Osteocyte (in vitro differentiated cells): ENCODE measurements at regions not wholly inside any gene's neighbourhood (a gene's known extent, or its start where the extent isn't known, plus 50 kb on each side); places are given as distances from the start of the nearest gene placed in this dataset.

ENCODE experiments used
- DNase-seq: peaks from one replicate; pipeline ENCODE4 v3.0.0; 2021; ENCODE audit warnings: mixed read lengths; ENCODE audit not compliant: unreplicated experiment; ENCODE audit errors: extremely low spot score
- H3K27ac Mint-ChIP-seq: one replicate; pipeline ENCODE4 v1.8.0; 2021; ENCODE audit warnings: mild to moderate bottlenecking, mixed read lengths; ENCODE audit not compliant: unreplicated experiment
- H3K27me3 Mint-ChIP-seq: one replicate; pipeline ENCODE4 v1.8.0; 2021; ENCODE audit warnings: mixed read lengths; ENCODE audit not compliant: unreplicated experiment
- H3K36me3 Mint-ChIP-seq: one replicate; pipeline ENCODE4 v1.8.0; 2021; ENCODE audit warnings: mixed read lengths; ENCODE audit not compliant: unreplicated experiment
- H3K4me1 Mint-ChIP-seq: one replicate; pipeline ENCODE4 v1.8.0; 2021; ENCODE audit warnings: mixed read lengths; ENCODE audit not compliant: unreplicated experiment
- H3K4me3 Mint-ChIP-seq: one replicate; pipeline ENCODE4 v1.8.0; 2021; ENCODE audit warnings: mild to moderate bottlenecking, moderate library complexity, mixed read lengths; ENCODE audit not compliant: unreplicated experiment
- H3K9me3 Mint-ChIP-seq: one replicate; pipeline ENCODE4 v1.8.0; 2021; ENCODE audit warnings: mixed read lengths; ENCODE audit not compliant: unreplicated experiment
- CTCF ChIP-seq: fragments of 200-600 bp; sonication (generic); IDR thresholded peaks from 2 replicates; pipeline ENCODE4 v1.5.0; 2021; ENCODE audit warnings: antibody characterized with exemption, mild to moderate bottlenecking, moderate library complexity

- H3K27me3 Mint-ChIP-seq = no peaks in the 10 kb centered on the region
- H3K27ac Mint-ChIP-seq = peak overlapping the region; percentile 87
- no peak for TF ChIP-seq CTCF
- peak overlapping the region; percentile 24 for H3K4me3 Mint-ChIP-seq
- no peaks in the 10 kb centered on the region for H3K36me3 Mint-ChIP-seq
- peaks cover 28% of the 10 kb centered on the region for H3K4me1 Mint-ChIP-seq
- no peak for DNase-seq
- no peaks in the 10 kb centered on the region for H3K9me3 Mint-ChIP-seq
These were observed 161.0 kb downstream of the SKIDA1 start for GRCh38 chr10:21364196-21365114.

- no peak for DNase-seq
- Mint-ChIP-seq H3K36me3 (no peaks in the 10 kb centered on the region), H3K27me3 (no peaks in the 10 kb centered on the region), H3K4me1 (peaks cover 28% of the 10 kb centered on the region), H3K4me3 (no peak overlapping the region), H3K27ac (peak overlapping the region; percentile 87), H3K9me3 (no peaks in the 10 kb centered on the region)
- no peak for TF ChIP-seq CTCF
These were observed 161.8 kb downstream of the SKIDA1 start for GRCh38 chr10:21363731-21364104.

GRCh38 chr10:21363092-21363730 is 162.3 kb downstream of the SKIDA1 start:
- H3K4me3 Mint-ChIP-seq = no peak overlapping the region

DNA sequence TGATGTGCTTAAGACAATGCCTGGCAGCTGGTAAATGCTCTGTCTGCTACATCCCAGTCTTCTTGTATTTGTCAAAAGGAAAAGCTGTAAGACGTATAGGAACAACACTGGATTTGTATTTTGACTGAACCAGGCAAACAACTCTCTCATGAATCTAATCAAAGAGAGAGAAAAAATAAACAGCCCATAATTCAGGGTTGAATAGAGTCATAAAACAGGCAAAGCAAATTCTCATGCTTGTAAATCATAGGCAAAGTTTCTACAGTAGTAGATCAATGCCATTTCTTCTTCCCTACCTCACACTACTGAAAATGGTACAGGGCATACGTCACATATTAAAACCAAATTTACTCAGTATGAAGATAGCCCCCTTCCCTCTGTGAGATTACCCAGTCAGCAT is 166.3 kb downstream of the SKIDA1 start:
- H3K9me3 Mint-ChIP-seq = no peaks in the 10 kb centered on the region
- H3K4me3 Mint-ChIP-seq = no peak overlapping the region
- TF ChIP-seq CTCF = no peak
- no peak for DNase-seq
- H3K36me3 Mint-ChIP-seq = no peaks in the 10 kb centered on the region
- no peak overlapping the region for H3K27ac Mint-ChIP-seq
- H3K4me1 Mint-ChIP-seq = peaks cover 20% of the 10 kb centered on the region
- H3K27me3 Mint-ChIP-seq = no peaks in the 10 kb centered on the region

More at GRCh38 chr10:21363092-21363730, 162.3 kb downstream of the SKIDA1 start:
- TF ChIP-seq CTCF = no peak
- Mint-ChIP-seq H3K27ac (peak overlapping the region; percentile 87), H3K9me3 (no peaks in the 10 kb centered on the region), H3K27me3 (no peaks in the 10 kb centered on the region), H3K4me1 (peaks cover 28% of the 10 kb centered on the region), H3K36me3 (no peaks in the 10 kb centered on the region)
- DNase-seq = no peak

- H3K27me3 Mint-ChIP-seq = no peaks in the 10 kb centered on the region
- H3K4me1 Mint-ChIP-seq = peaks cover 7% of the 10 kb centered on the region
- TF ChIP-seq CTCF = no peak
- no peaks in the 10 kb centered on the region for H3K36me3 Mint-ChIP-seq
- H3K4me3 Mint-ChIP-seq = no peak overlapping the region
- no peaks in the 10 kb centered on the region for H3K9me3 Mint-ChIP-seq
- no peak for DNase-seq
- H3K27ac Mint-ChIP-seq = no peak overlapping the region
These were observed 169.9 kb downstream of the SKIDA1 start for GRCh38 chr10:21355591-21356011.
